WERI-Rb-1 (cell line): ENCODE measurements at regions not wholly inside any gene's neighbourhood (a gene's known extent, or its start where the extent isn't known, plus 50 kb on each side); places are given as distances from the start of the nearest gene placed in this dataset.

Experiments used
- DNase-seq: peaks from one replicate; pipeline ENCODE4 v3.0.0-alpha.2; 2020
- H3K27ac ChIP-seq: fragments of 250-450 bp; sonication (Bioruptor Pico); 2 replicates; pipeline ENCODE4 v1.5.1; 2020; ENCODE audit warnings: mild to moderate bottlenecking, moderate library complexity
- H3K27me3 ChIP-seq: fragments of 250-450 bp; sonication (Bioruptor Pico); 2 replicates; pipeline ENCODE4 v1.5.1; 2021; ENCODE audit warnings: mild to moderate bottlenecking, low read depth, moderate library complexity; ENCODE audit not compliant: insufficient read depth, severe bottlenecking
- H3K36me3 ChIP-seq: fragments of 250-450 bp; sonication (Bioruptor Pico); 2 replicates; pipeline ENCODE4 v1.5.1; 2020; ENCODE audit warnings: mild to moderate bottlenecking, moderate library complexity
- H3K4me3 ChIP-seq: 2 replicates; pipeline ENCODE4 v1.5.1; 2011; ENCODE audit warnings: low read depth, mild to moderate bottlenecking, control low read depth, low read length
- H3K9me3 ChIP-seq: fragments of 250-450 bp; sonication (Bioruptor Pico); 2 replicates; pipeline ENCODE4 v1.5.1; 2021; ENCODE audit warnings: mild to moderate bottlenecking, moderate library complexity; ENCODE audit not compliant: severe bottlenecking
- TF ChIP-seq, protein P1 (sequence below): IDR thresholded peaks from 2 replicates; pipeline ENCODE4 v1.5.1; 2011; ENCODE audit warnings: low read depth, mild to moderate bottlenecking, control low read depth, inconsistent platforms, low read length

GRCh38 chr17:77708049-77708448 lies 250.5 kb upstream of the TNRC6C start:
- H3K27ac ChIP-seq, result peak overlapping the region; percentile 2
- no peak overlapping the region for H3K4me3 ChIP-seq
- no peak for DNase-seq
- H3K9me3 ChIP-seq, result peaks cover 33% of the 10 kb centered on the region
- no peaks in the 10 kb centered on the region for H3K27me3 ChIP-seq
- TF ChIP-seq, protein P1, sequence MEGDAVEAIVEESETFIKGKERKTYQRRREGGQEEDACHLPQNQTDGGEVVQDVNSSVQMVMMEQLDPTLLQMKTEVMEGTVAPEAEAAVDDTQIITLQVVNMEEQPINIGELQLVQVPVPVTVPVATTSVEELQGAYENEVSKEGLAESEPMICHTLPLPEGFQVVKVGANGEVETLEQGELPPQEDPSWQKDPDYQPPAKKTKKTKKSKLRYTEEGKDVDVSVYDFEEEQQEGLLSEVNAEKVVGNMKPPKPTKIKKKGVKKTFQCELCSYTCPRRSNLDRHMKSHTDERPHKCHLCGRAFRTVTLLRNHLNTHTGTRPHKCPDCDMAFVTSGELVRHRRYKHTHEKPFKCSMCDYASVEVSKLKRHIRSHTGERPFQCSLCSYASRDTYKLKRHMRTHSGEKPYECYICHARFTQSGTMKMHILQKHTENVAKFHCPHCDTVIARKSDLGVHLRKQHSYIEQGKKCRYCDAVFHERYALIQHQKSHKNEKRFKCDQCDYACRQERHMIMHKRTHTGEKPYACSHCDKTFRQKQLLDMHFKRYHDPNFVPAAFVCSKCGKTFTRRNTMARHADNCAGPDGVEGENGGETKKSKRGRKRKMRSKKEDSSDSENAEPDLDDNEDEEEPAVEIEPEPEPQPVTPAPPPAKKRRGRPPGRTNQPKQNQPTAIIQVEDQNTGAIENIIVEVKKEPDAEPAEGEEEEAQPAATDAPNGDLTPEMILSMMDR, result no peak
- no peaks in the 10 kb centered on the region for H3K36me3 ChIP-seq

DNA sequence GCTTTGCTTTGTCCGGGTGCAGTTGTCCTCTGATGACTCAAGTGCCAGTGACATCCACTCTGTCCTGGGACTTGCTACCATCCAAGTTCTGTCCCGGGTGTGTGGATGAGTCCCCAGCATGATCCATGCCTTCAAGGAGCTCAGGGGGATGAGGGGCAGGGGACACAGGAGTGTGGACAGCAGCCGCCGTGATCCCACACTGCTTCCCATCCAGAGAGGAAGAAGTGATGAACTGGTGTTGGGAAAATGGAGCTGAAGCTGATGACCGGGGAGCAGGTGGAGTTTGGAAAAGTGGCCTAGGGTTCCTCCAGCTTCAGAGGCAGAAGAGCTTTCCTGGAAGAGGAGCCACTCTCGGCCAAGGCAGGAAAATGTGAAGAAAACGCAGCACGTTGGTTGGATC lies 249.6 kb upstream of the TNRC6C start:
- no peaks in the 10 kb centered on the region for H3K27me3 ChIP-seq
- no peaks in the 10 kb centered on the region for H3K36me3 ChIP-seq
- peaks cover 27% of the 10 kb centered on the region for H3K9me3 ChIP-seq
- TF ChIP-seq, protein P1, result no peak
- H3K27ac ChIP-seq, result no peak overlapping the region
- H3K4me3 ChIP-seq, result no peak overlapping the region
- DNase-seq, result no peak

DNA sequence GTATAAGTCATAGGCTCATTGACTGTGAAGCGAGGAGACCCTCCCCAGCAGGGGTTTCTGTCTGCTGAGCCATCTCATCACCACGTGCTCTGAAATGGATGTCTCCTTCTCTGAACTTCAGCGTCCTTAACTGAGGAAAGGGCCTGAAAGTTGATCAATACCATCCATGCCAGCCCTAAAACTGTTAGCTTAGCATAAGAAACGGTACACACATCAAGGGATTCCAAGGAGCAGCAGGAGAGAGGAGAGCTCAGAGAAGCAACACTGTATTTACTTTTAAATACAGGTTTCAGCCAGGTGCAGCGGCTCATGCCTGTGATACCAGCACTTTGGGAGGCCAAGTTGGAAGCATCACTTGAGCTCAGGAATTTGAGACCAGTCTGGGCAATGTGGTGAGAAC lies 248.9 kb upstream of the TNRC6C start:
- no peak for DNase-seq
- no peak overlapping the region for H3K4me3 ChIP-seq
- no peak overlapping the region for H3K27ac ChIP-seq
- H3K36me3 ChIP-seq, result no peaks in the 10 kb centered on the region
- H3K27me3 ChIP-seq, result no peaks in the 10 kb centered on the region
- H3K9me3 ChIP-seq, result peaks cover 22% of the 10 kb centered on the region
- TF ChIP-seq, protein P1, result no peak

DNA sequence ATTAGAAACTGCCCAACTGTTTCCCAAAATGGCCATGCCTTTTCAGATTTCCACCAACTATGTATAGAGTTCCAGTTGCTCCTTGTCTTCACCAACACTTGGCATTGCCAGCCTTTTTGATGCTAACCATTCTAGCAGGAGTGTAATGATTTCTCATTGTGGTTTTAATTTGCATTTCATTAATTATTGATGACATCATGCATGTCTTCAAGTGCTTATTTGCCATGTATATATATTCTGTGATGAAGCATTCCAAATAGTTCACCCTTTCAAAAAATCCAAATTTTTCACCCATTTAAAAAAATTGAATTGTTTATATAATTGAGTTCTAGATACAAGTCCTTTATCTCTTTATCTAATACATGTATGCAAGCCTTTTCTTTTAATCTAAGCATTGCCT lies 245.9 kb upstream of the TNRC6C start:
- peaks cover 12% of the 10 kb centered on the region for H3K9me3 ChIP-seq
- TF ChIP-seq, protein P1, result no peak
- no peaks in the 10 kb centered on the region for H3K27me3 ChIP-seq
- no peak for DNase-seq
- H3K27ac ChIP-seq, result no peak overlapping the region
- no peak overlapping the region for H3K4me3 ChIP-seq
- H3K36me3 ChIP-seq, result no peaks in the 10 kb centered on the region

DNA sequence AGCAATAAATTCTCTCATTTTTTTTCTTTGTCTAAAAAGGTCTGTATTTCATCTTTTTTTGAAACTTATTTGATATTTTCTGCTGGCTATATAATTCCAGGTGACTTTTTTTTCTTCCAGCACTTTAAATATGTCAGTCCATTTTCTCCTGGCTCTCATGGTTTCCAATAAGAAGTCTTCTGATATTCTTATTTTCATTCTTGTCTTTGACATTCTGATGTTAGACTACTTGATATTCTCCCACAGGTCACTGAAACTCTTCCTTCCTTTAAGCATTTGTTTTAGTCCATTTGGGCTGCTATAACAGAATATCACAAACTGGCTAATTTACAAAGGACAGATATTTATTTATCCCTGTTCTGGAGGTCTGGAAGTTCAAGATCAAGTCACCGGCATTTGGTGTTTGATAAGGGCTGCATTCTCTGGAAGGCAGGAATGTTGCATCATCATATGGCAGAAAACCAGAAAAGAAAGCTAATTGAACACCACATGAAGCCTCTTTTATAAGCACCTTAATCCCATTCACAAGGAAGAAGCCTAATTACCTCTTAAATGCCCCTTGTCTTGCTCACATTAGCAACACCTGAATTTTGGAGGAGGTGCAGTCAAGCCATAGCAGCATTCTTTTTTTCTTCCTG lies 242.1 kb upstream of the TNRC6C start:
- no peaks in the 10 kb centered on the region for H3K27me3 ChIP-seq
- no peaks in the 10 kb centered on the region for H3K36me3 ChIP-seq
- H3K4me3 ChIP-seq, result no peak overlapping the region
- TF ChIP-seq, protein P1, result no peak
- no peak overlapping the region for H3K27ac ChIP-seq
- DNase-seq, result no peak
- peaks cover 16% of the 10 kb centered on the region for H3K9me3 ChIP-seq
